ENCODE measurements at regions not wholly inside any gene's neighbourhood (a gene's known extent, or its start where the extent isn't known, plus 50 kb on each side); places are given as distances from the start of the nearest gene placed in this dataset.

GRCh38 chr12:63325757-63326156 lies 174.8 kb upstream of the AVPR1A start:
- H3K4me1 ChIP-seq (ENCODE audit: control insufficient read depth in 3 of 3, insufficient read depth in 2 of 3, low read depth in 1 of 3, low read length in 2 of 3) = no peaks in the 10 kb centered on the region
- FAIRE-seq = no peak

GRCh38 chr12:63323942-63324341 lies 172.9 kb upstream of the AVPR1A start:
- Histone ChIP-seq H3K27me3 (ENCODE audit: control insufficient read depth in 3 of 3, insufficient read depth in 3 of 3, low read length in 3 of 3) (no peaks in the 10 kb centered on the region), H3K36me3 (ENCODE audit: control insufficient read depth in 3 of 3, insufficient read depth in 2 of 3, low read depth in 1 of 3, low read length in 3 of 3) (no peaks in the 10 kb centered on the region), H3K27ac (ENCODE audit: low read depth in 1 of 3, low read length in 2 of 3) (no peak overlapping the region), H3K9me3 (ENCODE audit: control insufficient read depth in 2 of 2, insufficient read depth in 1 of 2, low read depth in 1 of 2, low read length in 1 of 2) (no peaks in the 10 kb centered on the region), H3K4me1 (ENCODE audit: control insufficient read depth in 3 of 3, insufficient read depth in 2 of 3, low read depth in 1 of 3, low read length in 2 of 3) (no peaks in the 10 kb centered on the region), H3K4me3 (ENCODE audit: low read depth in 1 of 3, low read length in 3 of 3) (no peak overlapping the region)
- no peak for FAIRE-seq
- WGBS, 3 donors = 68 to 81% (median 73%) methylated on average over 2 of the region's 2 CpGs
- no peak for DNase-seq

More at GRCh38 chr12:63325757-63326156, 174.8 kb upstream of the AVPR1A start:
- no peak for DNase-seq
- Histone ChIP-seq H3K4me3 (ENCODE audit: low read depth in 1 of 3, low read length in 3 of 3) (no peak overlapping the region), H3K9me3 (ENCODE audit: control insufficient read depth in 2 of 2, insufficient read depth in 1 of 2, low read depth in 1 of 2, low read length in 1 of 2) (no peaks in the 10 kb centered on the region), H3K36me3 (ENCODE audit: control insufficient read depth in 3 of 3, insufficient read depth in 2 of 3, low read depth in 1 of 3, low read length in 3 of 3) (no peaks in the 10 kb centered on the region), H3K27me3 (ENCODE audit: control insufficient read depth in 3 of 3, insufficient read depth in 3 of 3, low read length in 3 of 3) (no peaks in the 10 kb centered on the region), H3K27ac (ENCODE audit: low read depth in 1 of 3, low read length in 2 of 3) (no peak overlapping the region)
- 3 to 32% (median 11%) methylated on average over 1 of the region's 1 CpG for WGBS, 3 donors

GRCh38 chr12:63321373-63321772 lies 170.4 kb upstream of the AVPR1A start:
- no peak for FAIRE-seq
- no peak for DNase-seq
- no peaks in the 10 kb centered on the region for H3K36me3 ChIP-seq (ENCODE audit: control insufficient read depth in 3 of 3, insufficient read depth in 2 of 3, low read depth in 1 of 3, low read length in 3 of 3)
- WGBS, 3 donors = 70 to 78% (median 72%) methylated on average over 2 of the region's 2 CpGs
- no peak overlapping the region for H3K27ac ChIP-seq (ENCODE audit: low read depth in 1 of 3, low read length in 2 of 3)
- H3K4me3 ChIP-seq (ENCODE audit: low read depth in 1 of 3, low read length in 3 of 3) = no peak overlapping the region
- H3K9me3 ChIP-seq (ENCODE audit: control insufficient read depth in 2 of 2, insufficient read depth in 1 of 2, low read depth in 1 of 2, low read length in 1 of 2) = peaks cover 0 to 6% of the 10 kb centered on the region in 2 donors
- no peaks in the 10 kb centered on the region for H3K27me3 ChIP-seq (ENCODE audit: control insufficient read depth in 3 of 3, insufficient read depth in 3 of 3, low read length in 3 of 3)
- no peaks in the 10 kb centered on the region for H3K4me1 ChIP-seq (ENCODE audit: control insufficient read depth in 3 of 3, insufficient read depth in 2 of 3, low read depth in 1 of 3, low read length in 2 of 3)

- FAIRE-seq (no peak), DNase-seq (no peak)
- Histone ChIP-seq H3K4me1 (ENCODE audit: control insufficient read depth in 3 of 3, insufficient read depth in 2 of 3, low read depth in 1 of 3, low read length in 2 of 3) (no peaks in the 10 kb centered on the region), H3K27me3 (ENCODE audit: control insufficient read depth in 3 of 3, insufficient read depth in 3 of 3, low read length in 3 of 3) (no peaks in the 10 kb centered on the region), H3K9me3 (ENCODE audit: control insufficient read depth in 2 of 2, insufficient read depth in 1 of 2, low read depth in 1 of 2, low read length in 1 of 2) (peaks cover 0 to 6% of the 10 kb centered on the region in 2 donors), H3K4me3 (ENCODE audit: low read depth in 1 of 3, low read length in 3 of 3) (no peak overlapping the region), H3K36me3 (ENCODE audit: control insufficient read depth in 3 of 3, insufficient read depth in 2 of 3, low read depth in 1 of 3, low read length in 3 of 3) (no peaks in the 10 kb centered on the region), H3K27ac (ENCODE audit: low read depth in 1 of 3, low read length in 2 of 3) (no peak overlapping the region)
- 67 to 85% (median 67%) methylated on average over 4 of the region's 4 CpGs for WGBS, 3 donors
These were observed 169.1 kb upstream of the AVPR1A start for GRCh38 chr12:63319936-63320633.

DNA sequence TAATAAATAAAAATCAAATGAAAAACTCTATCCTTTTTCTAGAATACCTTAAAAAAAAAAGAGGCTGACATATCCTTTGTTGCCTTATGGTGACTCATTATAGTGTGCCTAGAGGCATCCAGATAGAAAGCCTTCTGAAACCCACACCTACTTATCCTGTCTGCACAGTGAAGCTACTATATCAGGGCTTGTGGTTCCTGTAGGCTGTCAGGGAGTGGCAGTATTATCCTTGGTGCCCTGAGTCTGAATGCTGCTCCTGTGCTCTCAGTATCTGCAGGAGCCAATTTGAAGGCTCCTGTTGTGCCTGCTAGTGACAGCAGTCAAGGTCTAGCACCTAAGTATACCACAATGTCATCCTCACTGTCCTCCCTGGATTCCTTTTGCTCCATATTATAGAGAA lies 168.4 kb upstream of the AVPR1A start:
- no peak overlapping the region for H3K27ac ChIP-seq (ENCODE audit: low read depth in 1 of 3, low read length in 2 of 3)
- no peak overlapping the region for H3K4me3 ChIP-seq (ENCODE audit: low read depth in 1 of 3, low read length in 3 of 3)
- DNase-seq (peak in 1 of 2 donors; percentile 4), FAIRE-seq (no peak)
- no peaks in the 10 kb centered on the region for H3K27me3 ChIP-seq (ENCODE audit: control insufficient read depth in 3 of 3, insufficient read depth in 3 of 3, low read length in 3 of 3)
- H3K9me3 ChIP-seq (ENCODE audit: control insufficient read depth in 2 of 2, insufficient read depth in 1 of 2, low read depth in 1 of 2, low read length in 1 of 2) = peaks cover 0 to 6% of the 10 kb centered on the region in 2 donors
- H3K36me3 ChIP-seq (ENCODE audit: control insufficient read depth in 3 of 3, insufficient read depth in 2 of 3, low read depth in 1 of 3, low read length in 3 of 3) = no peaks in the 10 kb centered on the region
- no peaks in the 10 kb centered on the region for H3K4me1 ChIP-seq (ENCODE audit: control insufficient read depth in 3 of 3, insufficient read depth in 2 of 3, low read depth in 1 of 3, low read length in 2 of 3)

GRCh38 chr12:63318933-63319332 lies 167.9 kb upstream of the AVPR1A start:
- H3K27me3 ChIP-seq (ENCODE audit: control insufficient read depth in 3 of 3, insufficient read depth in 3 of 3, low read length in 3 of 3) = no peaks in the 10 kb centered on the region
- WGBS, 3 donors = 71 to 96% (median 81%) methylated on average over 1 of the region's 1 CpG
- H3K27ac ChIP-seq (ENCODE audit: low read depth in 1 of 3, low read length in 2 of 3) = no peak overlapping the region
- DNase-seq (no peak), FAIRE-seq (no peak)
- H3K36me3 ChIP-seq (ENCODE audit: control insufficient read depth in 3 of 3, insufficient read depth in 2 of 3, low read depth in 1 of 3, low read length in 3 of 3) = no peaks in the 10 kb centered on the region
- H3K4me3 ChIP-seq (ENCODE audit: low read depth in 1 of 3, low read length in 3 of 3) = no peak overlapping the region
- peaks cover 0 to 6% of the 10 kb centered on the region in 2 donors for H3K9me3 ChIP-seq (ENCODE audit: control insufficient read depth in 2 of 2, insufficient read depth in 1 of 2, low read depth in 1 of 2, low read length in 1 of 2)
- H3K4me1 ChIP-seq (ENCODE audit: control insufficient read depth in 3 of 3, insufficient read depth in 2 of 3, low read depth in 1 of 3, low read length in 2 of 3) = no peaks in the 10 kb centered on the region

DNA sequence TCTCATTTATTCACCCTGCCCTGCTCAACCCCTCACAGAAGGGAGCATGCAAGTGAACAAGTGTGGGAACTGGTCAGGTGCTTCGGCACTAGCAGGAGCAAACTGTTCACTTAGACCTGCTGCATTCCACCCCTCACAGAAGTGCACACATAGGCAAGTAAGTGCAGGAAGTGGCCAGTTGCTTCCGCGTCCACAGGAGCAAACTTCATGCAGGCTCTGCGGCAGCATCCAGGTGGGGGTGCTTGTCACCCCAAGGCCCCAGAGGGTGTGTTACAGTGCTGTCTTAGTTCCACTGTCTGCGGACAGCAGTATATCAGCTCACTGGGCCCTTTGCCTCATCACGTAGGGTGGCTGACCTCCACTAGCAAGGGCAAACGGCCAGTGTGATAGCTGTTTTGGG lies 167.3 kb upstream of the AVPR1A start:
- Histone ChIP-seq H3K4me3 (ENCODE audit: low read depth in 1 of 3, low read length in 3 of 3) (no peak overlapping the region), H3K36me3 (ENCODE audit: control insufficient read depth in 3 of 3, insufficient read depth in 2 of 3, low read depth in 1 of 3, low read length in 3 of 3) (no peaks in the 10 kb centered on the region), H3K9me3 (ENCODE audit: control insufficient read depth in 2 of 2, insufficient read depth in 1 of 2, low read depth in 1 of 2, low read length in 1 of 2) (peaks cover 0 to 6% of the 10 kb centered on the region in 2 donors), H3K4me1 (ENCODE audit: control insufficient read depth in 3 of 3, insufficient read depth in 2 of 3, low read depth in 1 of 3, low read length in 2 of 3) (no peaks in the 10 kb centered on the region), H3K27me3 (ENCODE audit: control insufficient read depth in 3 of 3, insufficient read depth in 3 of 3, low read length in 3 of 3) (no peaks in the 10 kb centered on the region), H3K27ac (ENCODE audit: low read depth in 1 of 3, low read length in 2 of 3) (no peak overlapping the region)
- FAIRE-seq = no peak
- no peak for DNase-seq
- 81 to 88% (median 81%) methylated on average over 7 of the region's 7 CpGs for WGBS, 3 donors

GRCh38 chr12:63317880-63318279 lies 166.9 kb upstream of the AVPR1A start:
- Histone ChIP-seq H3K9me3 (ENCODE audit: control insufficient read depth in 2 of 2, insufficient read depth in 1 of 2, low read depth in 1 of 2, low read length in 1 of 2) (peaks cover 0 to 6% of the 10 kb centered on the region in 2 donors), H3K27me3 (ENCODE audit: control insufficient read depth in 3 of 3, insufficient read depth in 3 of 3, low read length in 3 of 3) (no peaks in the 10 kb centered on the region), H3K4me1 (ENCODE audit: control insufficient read depth in 3 of 3, insufficient read depth in 2 of 3, low read depth in 1 of 3, low read length in 2 of 3) (no peaks in the 10 kb centered on the region), H3K27ac (ENCODE audit: low read depth in 1 of 3, low read length in 2 of 3) (no peak overlapping the region), H3K4me3 (ENCODE audit: low read depth in 1 of 3, low read length in 3 of 3) (no peak overlapping the region), H3K36me3 (ENCODE audit: control insufficient read depth in 3 of 3, insufficient read depth in 2 of 3, low read depth in 1 of 3, low read length in 3 of 3) (no peaks in the 10 kb centered on the region)
- FAIRE-seq (no peak), DNase-seq (no peak)
- 71 to 86% (median 77%) methylated on average over 5 of the region's 5 CpGs for WGBS, 3 donors

DNA sequence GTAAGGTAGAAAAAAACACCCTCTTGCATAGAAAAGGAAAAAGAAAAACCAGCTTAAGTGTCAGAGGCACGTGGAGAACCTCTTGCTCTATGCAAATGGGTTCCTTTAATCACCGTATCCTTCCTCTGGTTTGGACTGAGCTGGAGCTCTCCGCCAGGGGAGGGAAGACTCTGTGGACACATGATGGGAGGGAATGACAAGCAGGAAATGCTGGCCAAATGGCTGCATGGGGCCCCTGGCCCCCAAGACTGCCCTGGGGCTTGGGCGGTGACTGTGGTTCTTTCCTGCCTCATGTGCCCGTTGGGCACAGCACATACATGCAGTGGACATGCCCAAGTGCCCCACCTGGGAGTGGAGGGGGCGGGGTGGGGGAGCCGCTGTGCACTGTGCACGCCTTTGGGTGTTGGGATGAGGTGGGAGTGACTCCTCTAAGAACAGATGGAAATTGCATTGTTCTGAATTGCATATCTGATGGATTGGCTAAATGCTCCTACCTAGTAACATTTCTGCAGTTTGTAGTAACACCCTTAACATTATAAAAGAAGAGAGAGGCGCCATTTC lies 166.4 kb upstream of the AVPR1A start:
- FAIRE-seq (no peak), DNase-seq (no peak)
- no peaks in the 10 kb centered on the region for H3K36me3 ChIP-seq (ENCODE audit: control insufficient read depth in 3 of 3, insufficient read depth in 2 of 3, low read depth in 1 of 3, low read length in 3 of 3)
- 74 to 84% (median 75%) methylated on average over 9 of the region's 9 CpGs for WGBS, 3 donors
- H3K4me3 ChIP-seq (ENCODE audit: low read depth in 1 of 3, low read length in 3 of 3) = no peak overlapping the region
- H3K4me1 ChIP-seq (ENCODE audit: control insufficient read depth in 3 of 3, insufficient read depth in 2 of 3, low read depth in 1 of 3, low read length in 2 of 3) = no peaks in the 10 kb centered on the region
- no peak overlapping the region for H3K27ac ChIP-seq (ENCODE audit: low read depth in 1 of 3, low read length in 2 of 3)
- peaks cover 0 to 6% of the 10 kb centered on the region in 2 donors for H3K9me3 ChIP-seq (ENCODE audit: control insufficient read depth in 2 of 2, insufficient read depth in 1 of 2, low read depth in 1 of 2, low read length in 1 of 2)
- no peaks in the 10 kb centered on the region for H3K27me3 ChIP-seq (ENCODE audit: control insufficient read depth in 3 of 3, insufficient read depth in 3 of 3, low read length in 3 of 3)

Measured in small intestine (tissue), 7 donors.